HG02981 (cell line): ENCODE measurements at regions not wholly inside any gene's neighbourhood (a gene's known extent, or its start where the extent isn't known, plus 50 kb on each side); places are given as distances from the start of the nearest gene placed in this dataset.

Source experiments
- ATAC-seq: cut with Tn5 transposase; IDR thresholded peaks from one replicate; pipeline ENCODE4 v1.9.1; 2021; ENCODE audit warnings: mild to moderate bottlenecking, moderate library complexity; ENCODE audit not compliant: unreplicated experiment

- ATAC-seq: no peak
Observed at GRCh38 chr20:40978761-40979160, 49.9 kb upstream of the TOP1 start.
